Natural killer cell treated with Interleukin-12 subunit alpha and Interleukin-12 subunit beta and Interleukin-15 and Interleukin-18, amount 100 ng/mL, for 72 hours (primary cell): ENCODE measurements at regions not wholly inside any gene's neighbourhood (a gene's known extent, or its start where the extent isn't known, plus 50 kb on each side); places are given as distances from the start of the nearest gene placed in this dataset.

Experiments used
- ATAC-seq, 2 donors: fragments of 150-1000 bp; cut with Tn5 transposase in 1 of 2; sonication (Bioruptor Pico), chemical (Tn5 transposase) in 1 of 2; 2 replicates each; pipeline ENCODE4 v1.10.0; 2021
- DNase-seq: peaks from one replicate; pipeline ENCODE4 v3.0.0; 2022; ENCODE audit warnings: low spot score
- H3K27ac Mint-ChIP-seq, 2 donors: 1 replicate in 1 of 2; 2 replicates in 1 of 2; pipeline ENCODE4 v1.8.0; 2022; ENCODE audit warnings: mixed read lengths in 2 of 2, mild to moderate bottlenecking in 1 of 2, moderate library complexity in 1 of 2
- H3K27me3 Mint-ChIP-seq, 2 donors: 1 replicate in 1 of 2; 2 replicates in 1 of 2; pipeline ENCODE4 v1.8.0; 2022; ENCODE audit warnings: mixed read lengths in 2 of 2
- H3K36me3 Mint-ChIP-seq: one replicate; pipeline ENCODE4 v1.8.0; 2022; ENCODE audit warnings: mixed read lengths
- H3K4me1 Mint-ChIP-seq, 2 donors: 1 replicate in 1 of 2; 2 replicates in 1 of 2; pipeline ENCODE4 v1.8.0; 2022; ENCODE audit warnings: low read depth in 2 of 2, mixed read lengths in 2 of 2, mild to moderate bottlenecking in 1 of 2
- H3K4me3 Mint-ChIP-seq: one replicate; pipeline ENCODE4 v1.8.0; 2022; ENCODE audit warnings: mixed read lengths
- H3K9me3 Mint-ChIP-seq: 2 replicates; pipeline ENCODE4 v1.8.0; 2022; ENCODE audit warnings: mixed read lengths

DNA sequence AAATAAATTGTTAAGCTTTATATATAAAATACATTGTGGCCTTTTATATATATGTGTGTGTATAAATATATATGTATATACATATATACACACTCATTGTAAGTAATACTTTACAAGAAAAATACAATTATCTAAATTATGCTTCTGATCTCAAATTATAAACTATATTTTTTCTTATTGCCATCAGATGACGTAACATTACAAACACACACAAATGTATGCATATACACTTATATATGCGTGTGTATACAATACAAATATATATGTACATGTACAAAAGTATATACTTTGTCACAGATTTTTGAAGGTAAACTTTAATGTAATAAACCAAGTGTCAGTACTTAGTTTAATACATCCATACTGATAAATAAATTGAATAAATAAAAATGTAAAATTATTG is 278.9 kb upstream of the LMO3 start:
- no peaks in the 10 kb centered on the region for H3K27me3 Mint-ChIP-seq
- H3K36me3 Mint-ChIP-seq = peaks cover 7% of the 10 kb centered on the region
- no peak for DNase-seq
- no peak for ATAC-seq
- H3K27ac Mint-ChIP-seq = no peak overlapping the region
- no peaks in the 10 kb centered on the region for H3K4me1 Mint-ChIP-seq
- no peak overlapping the region for H3K4me3 Mint-ChIP-seq
- peaks cover 25% of the 10 kb centered on the region for H3K9me3 Mint-ChIP-seq

GRCh38 chr12:16884056-16884455 is 278.1 kb upstream of the LMO3 start:
- H3K36me3 Mint-ChIP-seq = peaks cover 7% of the 10 kb centered on the region

GRCh38 chr12:16881986-16882570 is 276.1 kb upstream of the LMO3 start:
- no peaks in the 10 kb centered on the region for H3K27me3 Mint-ChIP-seq
- H3K9me3 Mint-ChIP-seq = peaks cover 16% of the 10 kb centered on the region
- no peak overlapping the region for H3K27ac Mint-ChIP-seq
- no peak for ATAC-seq
- no peaks in the 10 kb centered on the region for H3K36me3 Mint-ChIP-seq
- no peaks in the 10 kb centered on the region for H3K4me1 Mint-ChIP-seq
- DNase-seq = no peak
- no peak overlapping the region for H3K4me3 Mint-ChIP-seq

More at GRCh38 chr12:16884056-16884455, 278.1 kb upstream of the LMO3 start:
- Mint-ChIP-seq H3K27me3 (no peaks in the 10 kb centered on the region), H3K4me1 (no peaks in the 10 kb centered on the region), H3K27ac (no peak overlapping the region), H3K4me3 (no peak overlapping the region), H3K9me3 (peaks cover 22% of the 10 kb centered on the region)
- ATAC-seq (no peak), DNase-seq (no peak)

DNA sequence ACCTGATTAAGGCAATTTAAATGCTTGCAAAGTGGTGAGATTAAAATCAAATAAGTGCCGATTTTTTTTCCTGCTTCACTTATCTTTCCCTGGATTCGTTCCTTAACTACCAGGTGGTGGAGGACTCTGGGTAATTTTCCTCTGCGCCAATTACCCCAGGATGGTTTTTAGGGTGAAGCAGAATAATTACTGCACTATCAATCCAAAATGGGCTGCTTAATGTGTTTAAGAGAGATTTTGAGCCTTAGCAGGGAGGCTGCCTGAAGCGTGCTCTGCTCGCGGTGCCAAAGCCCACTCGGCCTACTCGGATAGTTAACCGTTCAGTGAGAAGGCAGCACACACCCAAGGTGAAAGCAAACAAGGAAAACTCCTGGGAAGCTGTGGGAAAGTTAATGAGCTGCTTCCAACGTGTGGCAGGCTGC is 274.9 kb upstream of the LMO3 start:
- peaks cover 11% of the 10 kb centered on the region for H3K9me3 Mint-ChIP-seq
- no peak for DNase-seq
- ATAC-seq = no peak
- no peak overlapping the region for H3K4me3 Mint-ChIP-seq
- H3K27ac Mint-ChIP-seq = no peak overlapping the region
- no peaks in the 10 kb centered on the region for H3K27me3 Mint-ChIP-seq
- peaks cover 1% of the 10 kb centered on the region for H3K36me3 Mint-ChIP-seq
- H3K4me1 Mint-ChIP-seq = no peaks in the 10 kb centered on the region

GRCh38 chr12:16870845-16871244 is 264.9 kb upstream of the LMO3 start:
- no peak for ATAC-seq
- H3K27ac Mint-ChIP-seq = no peak overlapping the region

GRCh38 chr12:16863742-16864141 is 257.8 kb upstream of the LMO3 start:
- Mint-ChIP-seq H3K27ac (no peak overlapping the region), H3K27me3 (no peaks in the 10 kb centered on the region), H3K4me3 (no peak overlapping the region), H3K9me3 (peaks cover 14% of the 10 kb centered on the region), H3K4me1 (no peaks in the 10 kb centered on the region), H3K36me3 (no peaks in the 10 kb centered on the region)
- no peak for ATAC-seq
- no peak for DNase-seq

More at GRCh38 chr12:16870845-16871244, 264.9 kb upstream of the LMO3 start:
- Mint-ChIP-seq H3K4me1 (no peaks in the 10 kb centered on the region), H3K4me3 (no peak overlapping the region), H3K27me3 (no peaks in the 10 kb centered on the region), H3K36me3 (peaks cover 4% of the 10 kb centered on the region), H3K9me3 (peaks cover 13% of the 10 kb centered on the region)
- no peak for DNase-seq

- no peaks in the 10 kb centered on the region for H3K4me1 Mint-ChIP-seq
- no peaks in the 10 kb centered on the region for H3K27me3 Mint-ChIP-seq
- ATAC-seq = no peak
- no peak for DNase-seq
- no peaks in the 10 kb centered on the region for H3K36me3 Mint-ChIP-seq
- H3K9me3 Mint-ChIP-seq = peaks cover 14% of the 10 kb centered on the region
- H3K27ac Mint-ChIP-seq = no peak overlapping the region
- H3K4me3 Mint-ChIP-seq = no peak overlapping the region
Measured at GRCh38 chr12:16857456-16857923, 251.5 kb upstream of the LMO3 start.

GRCh38 chr12:16854465-16854864 is 248.5 kb upstream of the LMO3 start:
- Mint-ChIP-seq H3K36me3 (no peaks in the 10 kb centered on the region), H3K27ac (no peak overlapping the region), H3K4me1 (no peaks in the 10 kb centered on the region), H3K4me3 (no peak overlapping the region), H3K9me3 (peaks cover 17% of the 10 kb centered on the region), H3K27me3 (no peaks in the 10 kb centered on the region)
- ATAC-seq (no peak), DNase-seq (no peak)

DNA sequence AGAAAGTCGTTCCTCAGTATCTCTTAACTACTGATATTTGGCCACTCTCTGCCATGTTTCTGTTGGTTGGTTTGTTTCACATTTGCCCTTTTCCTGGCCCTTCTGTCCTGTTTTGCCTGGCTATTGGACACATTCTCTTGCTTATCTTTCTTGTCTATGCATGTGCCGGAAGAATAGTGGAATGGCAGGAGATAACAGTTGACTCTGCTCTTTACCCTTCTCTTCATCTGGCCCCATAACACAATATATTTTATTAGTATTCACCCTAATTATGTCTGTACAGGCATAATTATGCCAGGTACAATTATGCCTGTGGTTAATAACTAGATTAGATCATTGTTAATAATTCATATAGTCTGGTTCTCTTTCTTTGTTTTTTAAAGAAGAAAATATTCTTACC is 243.5 kb upstream of the LMO3 start:
- no peaks in the 10 kb centered on the region for H3K27me3 Mint-ChIP-seq
- no peak overlapping the region for H3K4me3 Mint-ChIP-seq
- no peaks in the 10 kb centered on the region for H3K4me1 Mint-ChIP-seq
- ATAC-seq (no peak), DNase-seq (no peak)
- H3K9me3 Mint-ChIP-seq = peaks cover 14% of the 10 kb centered on the region
- no peak overlapping the region for H3K27ac Mint-ChIP-seq
- no peaks in the 10 kb centered on the region for H3K36me3 Mint-ChIP-seq

GRCh38 chr12:16844875-16845274 is 238.9 kb upstream of the LMO3 start:
- no peaks in the 10 kb centered on the region for H3K4me1 Mint-ChIP-seq
- no peak for ATAC-seq

GRCh38 chr12:16833376-16834015 is 227.5 kb upstream of the LMO3 start:
- no peak overlapping the region for H3K27ac Mint-ChIP-seq
- peaks cover 11% of the 10 kb centered on the region for H3K36me3 Mint-ChIP-seq
- ATAC-seq = no peak
- no peaks in the 10 kb centered on the region for H3K27me3 Mint-ChIP-seq
- DNase-seq = no peak
- H3K4me3 Mint-ChIP-seq = no peak overlapping the region
- H3K4me1 Mint-ChIP-seq = no peaks in the 10 kb centered on the region
- peaks cover 26% of the 10 kb centered on the region for H3K9me3 Mint-ChIP-seq

More at GRCh38 chr12:16844875-16845274, 238.9 kb upstream of the LMO3 start:
- DNase-seq = no peak
- no peaks in the 10 kb centered on the region for H3K36me3 Mint-ChIP-seq
- H3K27me3 Mint-ChIP-seq = no peaks in the 10 kb centered on the region
- no peak overlapping the region for H3K27ac Mint-ChIP-seq
- H3K9me3 Mint-ChIP-seq = peaks cover 21% of the 10 kb centered on the region
- no peak overlapping the region for H3K4me3 Mint-ChIP-seq

- H3K27ac Mint-ChIP-seq = no peak overlapping the region
- H3K9me3 Mint-ChIP-seq = peaks cover 22% of the 10 kb centered on the region
- H3K27me3 Mint-ChIP-seq = no peaks in the 10 kb centered on the region
- no peaks in the 10 kb centered on the region for H3K4me1 Mint-ChIP-seq
- ATAC-seq = no peak
- H3K36me3 Mint-ChIP-seq = no peaks in the 10 kb centered on the region
- no peak overlapping the region for H3K4me3 Mint-ChIP-seq
- DNase-seq = no peak
Measured at GRCh38 chr12:16828891-16829290, 222.9 kb upstream of the LMO3 start.

DNA sequence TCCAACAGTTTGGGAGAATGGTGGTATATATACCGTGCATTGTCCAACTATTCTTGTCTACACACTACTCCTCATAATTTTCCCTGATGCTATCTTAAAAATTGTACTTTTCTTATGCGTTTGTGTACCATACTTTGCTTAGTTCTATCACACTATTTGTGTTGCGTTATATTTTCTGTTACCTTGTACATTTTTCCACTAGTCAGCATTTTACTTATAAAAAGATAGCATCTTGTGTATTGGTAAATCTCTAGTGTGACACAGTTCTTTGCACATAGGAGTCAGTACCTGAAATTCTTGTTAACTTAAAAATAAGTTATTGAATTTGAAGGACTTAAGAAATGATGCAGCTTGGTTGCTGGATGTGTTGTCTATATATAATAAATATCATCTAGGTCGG is 201.8 kb upstream of the LMO3 start:
- Mint-ChIP-seq H3K4me3 (no peak overlapping the region), H3K36me3 (peaks cover 5% of the 10 kb centered on the region), H3K4me1 (no peaks in the 10 kb centered on the region), H3K27me3 (no peaks in the 10 kb centered on the region), H3K27ac (no peak overlapping the region), H3K9me3 (peaks cover 33% of the 10 kb centered on the region)
- ATAC-seq (no peak), DNase-seq (no peak)

- Mint-ChIP-seq H3K36me3 (peaks cover 4% of the 10 kb centered on the region), H3K4me3 (no peak overlapping the region), H3K27me3 (no peaks in the 10 kb centered on the region), H3K9me3 (peaks cover 32% of the 10 kb centered on the region), H3K4me1 (no peaks in the 10 kb centered on the region), H3K27ac (no peak overlapping the region)
- DNase-seq (no peak), ATAC-seq (no peak)
Measured at GRCh38 chr12:16796168-16796567, 190.2 kb upstream of the LMO3 start.
